ENCODE measurements at regions not wholly inside any gene's neighbourhood (a gene's known extent, or its start where the extent isn't known, plus 50 kb on each side); places are given as distances from the start of the nearest gene placed in this dataset.
"Not testable (repeated sequence)": the region's sequence is repeated elsewhere in the genome, so short reads cannot be mapped to it uniquely, and the experiment has no call there.

GRCh38 chr2:2777213-2777612 is 446.1 kb upstream of the MYT1L start:
- 65 to 74% methylated on average over 2 of the region's 2 CpGs for WGBS, 2 donors
- H3K27me3 ChIP-seq = no peaks in the 10 kb centered on the region
- no peak for ATAC-seq (ENCODE audit: low FRiP score in 2 of 2)
- no peaks in the 10 kb centered on the region for H3K36me3 ChIP-seq
- DNase-seq = no peak
- no peaks in the 10 kb centered on the region for H3K4me1 ChIP-seq
- H3K9me3 ChIP-seq = no peaks in the 10 kb centered on the region
- TF ChIP-seq, protein P1, sequence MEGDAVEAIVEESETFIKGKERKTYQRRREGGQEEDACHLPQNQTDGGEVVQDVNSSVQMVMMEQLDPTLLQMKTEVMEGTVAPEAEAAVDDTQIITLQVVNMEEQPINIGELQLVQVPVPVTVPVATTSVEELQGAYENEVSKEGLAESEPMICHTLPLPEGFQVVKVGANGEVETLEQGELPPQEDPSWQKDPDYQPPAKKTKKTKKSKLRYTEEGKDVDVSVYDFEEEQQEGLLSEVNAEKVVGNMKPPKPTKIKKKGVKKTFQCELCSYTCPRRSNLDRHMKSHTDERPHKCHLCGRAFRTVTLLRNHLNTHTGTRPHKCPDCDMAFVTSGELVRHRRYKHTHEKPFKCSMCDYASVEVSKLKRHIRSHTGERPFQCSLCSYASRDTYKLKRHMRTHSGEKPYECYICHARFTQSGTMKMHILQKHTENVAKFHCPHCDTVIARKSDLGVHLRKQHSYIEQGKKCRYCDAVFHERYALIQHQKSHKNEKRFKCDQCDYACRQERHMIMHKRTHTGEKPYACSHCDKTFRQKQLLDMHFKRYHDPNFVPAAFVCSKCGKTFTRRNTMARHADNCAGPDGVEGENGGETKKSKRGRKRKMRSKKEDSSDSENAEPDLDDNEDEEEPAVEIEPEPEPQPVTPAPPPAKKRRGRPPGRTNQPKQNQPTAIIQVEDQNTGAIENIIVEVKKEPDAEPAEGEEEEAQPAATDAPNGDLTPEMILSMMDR (IDR thresholded peaks at IDR 0.05) = no peak
- no peak for TF ChIP-seq EP300 (IDR thresholded peaks at IDR 0.05)
- no peak for TF ChIP-seq POLR2AphosphoS5 (IDR thresholded peaks at IDR 0.05)
- no peak for TF ChIP-seq POLR2A (IDR thresholded peaks at IDR 0.05)
- H3K27ac ChIP-seq = no peak overlapping the region
- H3K4me3 ChIP-seq = no peak overlapping the region

- TF ChIP-seq, protein P1 (IDR thresholded peaks at IDR 0.05) = no peak
- TF ChIP-seq POLR2A (IDR thresholded peaks at IDR 0.05) (no peak), EP300 (IDR thresholded peaks at IDR 0.05) (no peak), POLR2AphosphoS5 (IDR thresholded peaks at IDR 0.05) (no peak)
- Histone ChIP-seq H3K9me3 (no peaks in the 10 kb centered on the region), H3K27ac (no peak overlapping the region), H3K4me3 (no peak overlapping the region), H3K4me1 (no peaks in the 10 kb centered on the region), H3K36me3 (no peaks in the 10 kb centered on the region), H3K27me3 (no peaks in the 10 kb centered on the region)
- 60 to 67% methylated on average over 2 of the region's 2 CpGs for WGBS, 2 donors
- ATAC-seq (ENCODE audit: low FRiP score in 2 of 2) (no peak), DNase-seq (no peak)
Measured at GRCh38 chr2:2775018-2775417, 443.9 kb upstream of the MYT1L start.

DNA sequence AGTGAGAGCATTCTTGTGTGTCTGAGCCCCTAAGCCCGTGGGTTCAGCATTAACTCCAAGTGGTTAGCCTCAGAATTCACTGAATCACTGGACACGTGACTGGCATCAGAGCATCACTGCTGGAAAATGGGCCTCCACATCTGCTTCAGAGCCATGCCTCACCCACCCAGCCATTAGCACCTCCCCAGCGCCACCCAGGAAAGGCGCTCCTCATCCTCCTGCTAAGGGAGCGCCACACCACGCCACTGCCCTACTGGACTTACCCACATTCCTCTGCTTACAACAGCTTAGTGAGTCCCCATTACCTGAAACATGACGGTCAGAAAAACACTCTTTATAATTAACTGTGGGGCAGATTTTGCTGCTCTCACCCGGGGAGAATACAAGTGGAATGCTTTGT is 442.6 kb upstream of the MYT1L start:
- TF ChIP-seq, protein P1 (IDR thresholded peaks at IDR 0.05) = no peak
- TF ChIP-seq POLR2AphosphoS5 (IDR thresholded peaks at IDR 0.05) = no peak
- no peak for TF ChIP-seq POLR2A (IDR thresholded peaks at IDR 0.05)
- WGBS, 2 donors = 86 to 88% methylated on average over 8 of the region's 8 CpGs
- no peaks in the 10 kb centered on the region for H3K4me1 ChIP-seq

GRCh38 chr2:2773080-2773479 is 442.0 kb upstream of the MYT1L start:
- not testable (repeated sequence) for H3K36me3 ChIP-seq; H3K4me1 ChIP-seq; ATAC-seq (ENCODE audit: low FRiP score in 2 of 2); H3K27me3 ChIP-seq; DNase-seq; H3K4me3 ChIP-seq; H3K27ac ChIP-seq; H3K9me3 ChIP-seq
- 81 to 84% methylated on average over 11 of the region's 11 CpGs for WGBS, 2 donors

More for the DNA sequence above, 442.6 kb upstream of the MYT1L start:
- Histone ChIP-seq H3K27ac (no peak overlapping the region), H3K36me3 (no peaks in the 10 kb centered on the region), H3K27me3 (no peaks in the 10 kb centered on the region), H3K4me3 (no peak overlapping the region), H3K9me3 (no peaks in the 10 kb centered on the region)
- DNase-seq = no peak
- ATAC-seq (ENCODE audit: low FRiP score in 2 of 2) = no peak

- no peak overlapping the region for H3K4me3 ChIP-seq
- H3K4me1 ChIP-seq = no peaks in the 10 kb centered on the region
- 83 to 89% methylated on average over 17 to 18 of the region's 18 CpGs for WGBS, 2 donors
- ATAC-seq (ENCODE audit: low FRiP score in 2 of 2) = no peak
- H3K36me3 ChIP-seq = no peaks in the 10 kb centered on the region
- H3K27ac ChIP-seq = no peak overlapping the region
- no peaks in the 10 kb centered on the region for H3K9me3 ChIP-seq
- TF ChIP-seq POLR2A (IDR thresholded peaks at IDR 0.05) (no peak), EP300 (IDR thresholded peaks at IDR 0.05) (no peak), POLR2AphosphoS5 (IDR thresholded peaks at IDR 0.05) (no peak)
- TF ChIP-seq, protein P1 (IDR thresholded peaks at IDR 0.05) = no peak
- DNase-seq = no peak
- no peaks in the 10 kb centered on the region for H3K27me3 ChIP-seq
Measured at GRCh38 chr2:2771721-2772411, 440.8 kb upstream of the MYT1L start.
